ENCODE measurements at regions not wholly inside any gene's neighbourhood (a gene's known extent, or its start where the extent isn't known, plus 50 kb on each side); places are given as distances from the start of the nearest gene placed in this dataset.

GRCh38 chr18:75880266-75880665, 452.8 kb upstream of the SMIM21 start:
- H3K4me1 Mint-ChIP-seq = no peaks in the 10 kb centered on the region
- no peak overlapping the region for H3K27ac Mint-ChIP-seq
- no peak overlapping the region for H3K4me3 Mint-ChIP-seq
- peaks cover 5% of the 10 kb centered on the region for H3K9me3 Mint-ChIP-seq
- H3K27me3 Mint-ChIP-seq = no peaks in the 10 kb centered on the region
- DNase-seq (no peak), ATAC-seq (no peak)
- no peaks in the 10 kb centered on the region for H3K36me3 Mint-ChIP-seq (ENCODE audit: low read depth)

GRCh38 chr18:75879196-75879595, 451.7 kb upstream of the SMIM21 start:
- Mint-ChIP-seq H3K36me3 (ENCODE audit: low read depth) (no peaks in the 10 kb centered on the region), H3K4me3 (no peak overlapping the region), H3K9me3 (peaks cover 5% of the 10 kb centered on the region), H3K27ac (no peak overlapping the region), H3K27me3 (peaks cover 3% of the 10 kb centered on the region), H3K4me1 (no peaks in the 10 kb centered on the region)
- ATAC-seq (no peak), DNase-seq (no peak)

GRCh38 chr18:75875559-75875958, 448.1 kb upstream of the SMIM21 start:
- DNase-seq (no peak), ATAC-seq (no peak)
- Mint-ChIP-seq H3K9me3 (peaks cover 5% of the 10 kb centered on the region), H3K36me3 (ENCODE audit: low read depth) (no peaks in the 10 kb centered on the region), H3K27me3 (peaks cover 5% of the 10 kb centered on the region), H3K4me3 (no peak overlapping the region), H3K27ac (no peak overlapping the region), H3K4me1 (no peaks in the 10 kb centered on the region)

GRCh38 chr18:75874401-75875089, 447.0 kb upstream of the SMIM21 start:
- no peak for ATAC-seq
- Mint-ChIP-seq H3K4me3 (no peak overlapping the region), H3K27me3 (peaks cover 5% of the 10 kb centered on the region), H3K36me3 (ENCODE audit: low read depth) (no peaks in the 10 kb centered on the region), H3K27ac (no peak overlapping the region), H3K9me3 (peaks cover 5% of the 10 kb centered on the region), H3K4me1 (no peaks in the 10 kb centered on the region)
- DNase-seq = no peak

GRCh38 chr18:75871596-75871995, 444.1 kb upstream of the SMIM21 start:
- Mint-ChIP-seq H3K27ac (no peak overlapping the region), H3K4me1 (no peaks in the 10 kb centered on the region), H3K4me3 (no peak overlapping the region), H3K27me3 (peaks cover 5% of the 10 kb centered on the region), H3K36me3 (ENCODE audit: low read depth) (no peaks in the 10 kb centered on the region), H3K9me3 (no peaks in the 10 kb centered on the region)
- no peak for DNase-seq
- ATAC-seq = no peak

GRCh38 chr18:75869162-75869561, 441.7 kb upstream of the SMIM21 start:
- H3K27me3 Mint-ChIP-seq = peaks cover 10% of the 10 kb centered on the region
- no peaks in the 10 kb centered on the region for H3K9me3 Mint-ChIP-seq
- no peaks in the 10 kb centered on the region for H3K4me1 Mint-ChIP-seq
- no peaks in the 10 kb centered on the region for H3K36me3 Mint-ChIP-seq (ENCODE audit: low read depth)
- no peak overlapping the region for H3K4me3 Mint-ChIP-seq
- no peak overlapping the region for H3K27ac Mint-ChIP-seq
- no peak for ATAC-seq
- no peak for DNase-seq

GRCh38 chr18:75868031-75868430, 440.5 kb upstream of the SMIM21 start:
- Mint-ChIP-seq H3K27me3 (peaks cover 13% of the 10 kb centered on the region), H3K27ac (no peak overlapping the region), H3K4me1 (no peaks in the 10 kb centered on the region), H3K36me3 (ENCODE audit: low read depth) (no peaks in the 10 kb centered on the region), H3K4me3 (no peak overlapping the region), H3K9me3 (no peaks in the 10 kb centered on the region)
- DNase-seq = no peak
- no peak for ATAC-seq

- Mint-ChIP-seq H3K27ac (no peak overlapping the region), H3K4me1 (no peaks in the 10 kb centered on the region), H3K36me3 (ENCODE audit: low read depth) (no peaks in the 10 kb centered on the region), H3K4me3 (no peak overlapping the region), H3K27me3 (peaks cover 25% of the 10 kb centered on the region), H3K9me3 (no peaks in the 10 kb centered on the region)
- DNase-seq = no peak
- ATAC-seq = no peak
Measured at GRCh38 chr18:75865639-75866038, 438.1 kb upstream of the SMIM21 start.

- Mint-ChIP-seq H3K9me3 (no peaks in the 10 kb centered on the region), H3K36me3 (ENCODE audit: low read depth) (no peaks in the 10 kb centered on the region), H3K27me3 (peaks cover 30% of the 10 kb centered on the region), H3K4me1 (no peaks in the 10 kb centered on the region), H3K27ac (no peak overlapping the region), H3K4me3 (no peak overlapping the region)
- DNase-seq (no peak), ATAC-seq (peak; percentile 24)
Measured at GRCh38 chr18:75864816-75865215, 437.3 kb upstream of the SMIM21 start.

- H3K4me3 Mint-ChIP-seq = no peak overlapping the region
- DNase-seq (no peak), ATAC-seq (no peak)
- H3K27me3 Mint-ChIP-seq = peaks cover 34% of the 10 kb centered on the region
- no peaks in the 10 kb centered on the region for H3K36me3 Mint-ChIP-seq (ENCODE audit: low read depth)
- no peaks in the 10 kb centered on the region for H3K4me1 Mint-ChIP-seq
- H3K9me3 Mint-ChIP-seq = no peaks in the 10 kb centered on the region
- no peak overlapping the region for H3K27ac Mint-ChIP-seq
Measured at GRCh38 chr18:75863696-75864095, 436.2 kb upstream of the SMIM21 start.

GRCh38 chr18:75862458-75862857, 435.0 kb upstream of the SMIM21 start:
- H3K27ac Mint-ChIP-seq = no peak overlapping the region
- H3K9me3 Mint-ChIP-seq = no peaks in the 10 kb centered on the region
- ATAC-seq (no peak), DNase-seq (no peak)
- H3K4me1 Mint-ChIP-seq = no peaks in the 10 kb centered on the region
- H3K36me3 Mint-ChIP-seq (ENCODE audit: low read depth) = no peaks in the 10 kb centered on the region
- no peak overlapping the region for H3K4me3 Mint-ChIP-seq
- peaks cover 35% of the 10 kb centered on the region for H3K27me3 Mint-ChIP-seq

- DNase-seq = no peak
- Mint-ChIP-seq H3K27me3 (peaks cover 32% of the 10 kb centered on the region), H3K27ac (no peak overlapping the region), H3K4me3 (no peak overlapping the region), H3K4me1 (no peaks in the 10 kb centered on the region), H3K9me3 (no peaks in the 10 kb centered on the region), H3K36me3 (ENCODE audit: low read depth) (no peaks in the 10 kb centered on the region)
- ATAC-seq = no peak
Measured at GRCh38 chr18:75860166-75860565, 432.7 kb upstream of the SMIM21 start.

- Mint-ChIP-seq H3K27me3 (peaks cover 27% of the 10 kb centered on the region), H3K36me3 (ENCODE audit: low read depth) (no peaks in the 10 kb centered on the region), H3K4me1 (no peaks in the 10 kb centered on the region), H3K27ac (no peak overlapping the region), H3K4me3 (no peak overlapping the region), H3K9me3 (no peaks in the 10 kb centered on the region)
- ATAC-seq = no peak
- no peak for DNase-seq
Measured at GRCh38 chr18:75859533-75859932, 432.0 kb upstream of the SMIM21 start.

GRCh38 chr18:75858754-75859153, 431.3 kb upstream of the SMIM21 start:
- H3K36me3 Mint-ChIP-seq (ENCODE audit: low read depth) = no peaks in the 10 kb centered on the region
- no peaks in the 10 kb centered on the region for H3K4me1 Mint-ChIP-seq
- no peak overlapping the region for H3K4me3 Mint-ChIP-seq
- peaks cover 25% of the 10 kb centered on the region for H3K27me3 Mint-ChIP-seq
- DNase-seq = no peak
- no peak for ATAC-seq
- no peaks in the 10 kb centered on the region for H3K9me3 Mint-ChIP-seq
- H3K27ac Mint-ChIP-seq = no peak overlapping the region

GRCh38 chr18:75857558-75857957, 430.1 kb upstream of the SMIM21 start:
- Mint-ChIP-seq H3K36me3 (ENCODE audit: low read depth) (no peaks in the 10 kb centered on the region), H3K9me3 (no peaks in the 10 kb centered on the region), H3K4me3 (no peak overlapping the region), H3K27ac (no peak overlapping the region), H3K27me3 (peaks cover 21% of the 10 kb centered on the region), H3K4me1 (no peaks in the 10 kb centered on the region)
- no peak for ATAC-seq
- DNase-seq = no peak

GRCh38 chr18:75854808-75855207, 427.3 kb upstream of the SMIM21 start:
- Mint-ChIP-seq H3K27ac (no peak overlapping the region), H3K9me3 (no peaks in the 10 kb centered on the region), H3K4me1 (no peaks in the 10 kb centered on the region), H3K4me3 (no peak overlapping the region), H3K27me3 (peaks cover 5% of the 10 kb centered on the region), H3K36me3 (ENCODE audit: low read depth) (no peaks in the 10 kb centered on the region)
- no peak for ATAC-seq
- DNase-seq = no peak

Measured in activated naive CD8-positive, alpha-beta T cell treated with anti-CD3 and anti-CD28 coated beads, Interleukin-2, amount 50 U/mL, for 24 hours (primary cell).